ENCODE measurements at regions not wholly inside any gene's neighbourhood (a gene's known extent, or its start where the extent isn't known, plus 50 kb on each side); places are given as distances from the start of the nearest gene placed in this dataset.

GRCh38 chr5:54728588-54728915 lies 211.0 kb downstream of the SNX18 start:
- BruUV-seq (replicated peaks) = no TSS peak
- H3K27ac Mint-ChIP-seq (ENCODE audit: unreplicated experiment) = no peak overlapping the region

GRCh38 chr5:54727874-54728587 lies 210.5 kb downstream of the SNX18 start:
- no peak for DNase-seq
- Mint-ChIP-seq H3K4me3 (ENCODE audit: low read depth, unreplicated experiment) (no peak overlapping the region), H3K27me3 (ENCODE audit: unreplicated experiment) (no peaks in the 10 kb centered on the region), H3K27ac (ENCODE audit: unreplicated experiment) (no peak overlapping the region), H3K36me3 (ENCODE audit: insufficient read depth, unreplicated experiment) (no peaks in the 10 kb centered on the region), H3K9me3 (ENCODE audit: low read depth, unreplicated experiment) (no peaks in the 10 kb centered on the region), H3K4me1 (ENCODE audit: low read depth, unreplicated experiment) (no peaks in the 10 kb centered on the region)
- CTCF ChIA-PET = no interaction called here
- intact Hi-C loops (cut with micrococcal nuclease; ENCODE audit: unreplicated experiment) = no loop called here
- no peak for TF ChIP-seq CTCF (IDR thresholded peaks at IDR 0.05; ENCODE audit: unreplicated experiment)
- no TSS peak for BruUV-seq (replicated peaks)

More at GRCh38 chr5:54728588-54728915, 211.0 kb downstream of the SNX18 start:
- Mint-ChIP-seq H3K9me3 (ENCODE audit: low read depth, unreplicated experiment) (peaks cover 3% of the 10 kb centered on the region), H3K27me3 (ENCODE audit: unreplicated experiment) (no peaks in the 10 kb centered on the region), H3K4me1 (ENCODE audit: low read depth, unreplicated experiment) (no peaks in the 10 kb centered on the region), H3K4me3 (ENCODE audit: low read depth, unreplicated experiment) (no peak overlapping the region), H3K36me3 (ENCODE audit: insufficient read depth, unreplicated experiment) (no peaks in the 10 kb centered on the region)
- CTCF ChIA-PET = no interaction called here
- no peak for TF ChIP-seq CTCF (IDR thresholded peaks at IDR 0.05; ENCODE audit: unreplicated experiment)
- no peak for DNase-seq
- intact Hi-C loops (cut with micrococcal nuclease; ENCODE audit: unreplicated experiment) = no loop called here

GRCh38 chr5:54725391-54726280 lies 208.1 kb downstream of the SNX18 start:
- TF ChIP-seq CTCF (IDR thresholded peaks at IDR 0.05; ENCODE audit: unreplicated experiment) = no peak
- H3K9me3 Mint-ChIP-seq (ENCODE audit: low read depth, unreplicated experiment) = no peaks in the 10 kb centered on the region
- BruUV-seq (replicated peaks) = no TSS peak
- no peak overlapping the region for H3K4me3 Mint-ChIP-seq (ENCODE audit: low read depth, unreplicated experiment)
- intact Hi-C loops (cut with micrococcal nuclease; ENCODE audit: unreplicated experiment) = no loop called here
- H3K4me1 Mint-ChIP-seq (ENCODE audit: low read depth, unreplicated experiment) = no peaks in the 10 kb centered on the region
- H3K27ac Mint-ChIP-seq (ENCODE audit: unreplicated experiment) = no peak overlapping the region
- CTCF ChIA-PET = no interaction called here
- H3K27me3 Mint-ChIP-seq (ENCODE audit: unreplicated experiment) = no peaks in the 10 kb centered on the region
- DNase-seq = no peak
- H3K36me3 Mint-ChIP-seq (ENCODE audit: insufficient read depth, unreplicated experiment) = no peaks in the 10 kb centered on the region

- CTCF ChIA-PET = interaction anchor here (0.5 kb wide), 1 partner anchor 546 kb away, joined by 4 read pairs; no protein-coding TSS in a partner anchor
- H3K4me1 Mint-ChIP-seq (ENCODE audit: low read depth, unreplicated experiment) = no peaks in the 10 kb centered on the region
- DNase-seq = no peak
Observed at GRCh38 chr5:54722846-54723433, 205.4 kb downstream of the SNX18 start.

More at GRCh38 chr5:54722846-54723433, 205.4 kb downstream of the SNX18 start:
- no TSS peak for BruUV-seq (replicated peaks)
- Mint-ChIP-seq H3K4me3 (ENCODE audit: low read depth, unreplicated experiment) (no peak overlapping the region), H3K27ac (ENCODE audit: unreplicated experiment) (no peak overlapping the region), H3K9me3 (ENCODE audit: low read depth, unreplicated experiment) (no peaks in the 10 kb centered on the region), H3K27me3 (ENCODE audit: unreplicated experiment) (no peaks in the 10 kb centered on the region), H3K36me3 (ENCODE audit: insufficient read depth, unreplicated experiment) (no peaks in the 10 kb centered on the region)
- no peak for TF ChIP-seq CTCF (IDR thresholded peaks at IDR 0.05; ENCODE audit: unreplicated experiment)
- intact Hi-C loops (cut with micrococcal nuclease; ENCODE audit: unreplicated experiment) = no loop called here
